Endodermal cell (in vitro differentiated cells): ENCODE measurements at regions not wholly inside any gene's neighbourhood (a gene's known extent, or its start where the extent isn't known, plus 50 kb on each side); places are given as distances from the start of the nearest gene placed in this dataset.

Experiments
- DNase-seq: peaks from one replicate; pipeline ENCODE4 v3.0.0-alpha.2; 2017
- H3K27ac ChIP-seq: 2 replicates; pipeline ENCODE4 v1.5.1; 2013; ENCODE audit warnings: mild to moderate bottlenecking, low read depth, low read length, moderate library complexity
- H3K27me3 ChIP-seq: 2 replicates; pipeline ENCODE4 v1.6.1; 2013; ENCODE audit warnings: mild to moderate bottlenecking, low read length, moderate library complexity; ENCODE audit not compliant: insufficient read depth, control insufficient read depth, poor library complexity, severe bottlenecking
- H3K36me3 ChIP-seq: 2 replicates; pipeline ENCODE4 v1.7.0; 2013; ENCODE audit warnings: mild to moderate bottlenecking, low read length, moderate library complexity; ENCODE audit not compliant: control insufficient read depth, insufficient read depth
- H3K4me1 ChIP-seq: one replicate; pipeline ENCODE4 v1.7.0; 2013; ENCODE audit warnings: low read length; ENCODE audit not compliant: control insufficient read depth, insufficient read depth
- H3K4me3 ChIP-seq: 2 replicates; pipeline ENCODE4 v1.5.1; 2013; ENCODE audit warnings: mild to moderate bottlenecking, low read length, moderate library complexity
- H3K9ac ChIP-seq: 2 replicates; pipeline ENCODE4 v1.6.1; 2013; ENCODE audit warnings: mild to moderate bottlenecking, low read length, moderate library complexity; ENCODE audit not compliant: poor library complexity, severe bottlenecking; ENCODE audit errors: extremely low read depth
- H3K9me3 ChIP-seq: 2 replicates; pipeline ENCODE4 v1.6.1; 2013; ENCODE audit warnings: mild to moderate bottlenecking, low read length, moderate library complexity; ENCODE audit not compliant: control insufficient read depth
- H3K27ac Mint-ChIP-seq: 2 replicates; pipeline ENCODE4 v1.8.0; 2020; ENCODE audit warnings: mixed read lengths
- H3K27me3 Mint-ChIP-seq: 2 replicates; pipeline ENCODE4 v1.8.0; 2021; ENCODE audit warnings: mild to moderate bottlenecking, mixed read lengths; ENCODE audit not compliant: insufficient read depth
- H3K36me3 Mint-ChIP-seq: 2 replicates; pipeline ENCODE4 v1.8.0; 2020; ENCODE audit warnings: low read depth, mixed read lengths
- H3K4me1 Mint-ChIP-seq: 2 replicates; pipeline ENCODE4 v1.8.0; 2020; ENCODE audit warnings: mixed read lengths
- H3K4me3 Mint-ChIP-seq: 2 replicates; pipeline ENCODE4 v1.8.0; 2020; ENCODE audit warnings: mild to moderate bottlenecking, moderate library complexity, mixed read lengths
- H3K9me3 Mint-ChIP-seq: 2 replicates; pipeline ENCODE4 v1.8.0; 2020; ENCODE audit warnings: mild to moderate bottlenecking, mixed read lengths
- WGBS, 2 experiments: methylation state at CpG; one replicate each; pipeline versions ENCODE4 v1.1.5 to v1.1.7; 2013; ENCODE audit warnings: missing lambda C conversion rate in 2 of 2, mixed read lengths in 1 of 2; ENCODE audit not compliant: insufficient coverage in 1 of 2, insufficient read length in 1 of 2; 5-methylcytosine and 5-hydroxymethylcytosine counted together
- TF ChIP-seq, protein P1 (sequence below): fragments of 200-600 bp; sonication (generic); conservative IDR thresholded peaks from 2 replicates; pipeline ENCODE4 v1.5.0; 2021; ENCODE audit warnings: antibody characterized with exemption, mild to moderate bottlenecking

DNA sequence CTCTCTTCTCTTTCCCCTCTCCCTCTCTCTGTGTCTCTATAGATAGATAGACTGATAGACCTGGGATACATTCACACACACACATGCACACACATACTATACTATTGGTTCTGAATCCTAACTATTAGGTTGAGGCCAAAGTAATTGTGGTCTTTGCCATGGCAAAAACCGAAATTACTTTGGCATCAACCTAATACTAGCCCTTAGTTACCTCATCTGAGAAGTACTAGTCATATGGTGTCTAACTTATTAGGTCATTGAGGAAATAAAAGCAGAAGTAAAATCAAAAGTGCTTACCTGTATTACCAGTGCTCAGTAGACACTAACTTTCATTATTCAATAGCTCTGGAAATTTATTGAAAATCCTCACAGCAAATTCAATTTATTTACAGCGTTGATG, 451.5 kb downstream of the EPHA4 start:
- no peak overlapping the region for H3K9ac ChIP-seq
- no peaks in the 10 kb centered on the region for H3K4me1 Mint-ChIP-seq
- no peak overlapping the region for H3K4me3 Mint-ChIP-seq
- no peak overlapping the region for H3K27ac ChIP-seq
- DNase-seq: no peak
- no peaks in the 10 kb centered on the region for H3K9me3 ChIP-seq
- no peak overlapping the region for H3K27ac Mint-ChIP-seq
- no peaks in the 10 kb centered on the region for H3K9me3 Mint-ChIP-seq
- TF ChIP-seq, protein P1, sequence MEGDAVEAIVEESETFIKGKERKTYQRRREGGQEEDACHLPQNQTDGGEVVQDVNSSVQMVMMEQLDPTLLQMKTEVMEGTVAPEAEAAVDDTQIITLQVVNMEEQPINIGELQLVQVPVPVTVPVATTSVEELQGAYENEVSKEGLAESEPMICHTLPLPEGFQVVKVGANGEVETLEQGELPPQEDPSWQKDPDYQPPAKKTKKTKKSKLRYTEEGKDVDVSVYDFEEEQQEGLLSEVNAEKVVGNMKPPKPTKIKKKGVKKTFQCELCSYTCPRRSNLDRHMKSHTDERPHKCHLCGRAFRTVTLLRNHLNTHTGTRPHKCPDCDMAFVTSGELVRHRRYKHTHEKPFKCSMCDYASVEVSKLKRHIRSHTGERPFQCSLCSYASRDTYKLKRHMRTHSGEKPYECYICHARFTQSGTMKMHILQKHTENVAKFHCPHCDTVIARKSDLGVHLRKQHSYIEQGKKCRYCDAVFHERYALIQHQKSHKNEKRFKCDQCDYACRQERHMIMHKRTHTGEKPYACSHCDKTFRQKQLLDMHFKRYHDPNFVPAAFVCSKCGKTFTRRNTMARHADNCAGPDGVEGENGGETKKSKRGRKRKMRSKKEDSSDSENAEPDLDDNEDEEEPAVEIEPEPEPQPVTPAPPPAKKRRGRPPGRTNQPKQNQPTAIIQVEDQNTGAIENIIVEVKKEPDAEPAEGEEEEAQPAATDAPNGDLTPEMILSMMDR: no peak
- no peaks in the 10 kb centered on the region for H3K4me1 ChIP-seq
- H3K36me3 Mint-ChIP-seq: no peaks in the 10 kb centered on the region
- no peaks in the 10 kb centered on the region for H3K27me3 Mint-ChIP-seq
- H3K36me3 ChIP-seq: no peaks in the 10 kb centered on the region
- 79% methylated on average over 2 of the region's 2 CpGs; no CpG with 5 or more reads in 1 of the 2 experiments for WGBS, 2 experiments
- H3K27me3 ChIP-seq: no peaks in the 10 kb centered on the region
- H3K4me3 ChIP-seq: no peak overlapping the region

DNA sequence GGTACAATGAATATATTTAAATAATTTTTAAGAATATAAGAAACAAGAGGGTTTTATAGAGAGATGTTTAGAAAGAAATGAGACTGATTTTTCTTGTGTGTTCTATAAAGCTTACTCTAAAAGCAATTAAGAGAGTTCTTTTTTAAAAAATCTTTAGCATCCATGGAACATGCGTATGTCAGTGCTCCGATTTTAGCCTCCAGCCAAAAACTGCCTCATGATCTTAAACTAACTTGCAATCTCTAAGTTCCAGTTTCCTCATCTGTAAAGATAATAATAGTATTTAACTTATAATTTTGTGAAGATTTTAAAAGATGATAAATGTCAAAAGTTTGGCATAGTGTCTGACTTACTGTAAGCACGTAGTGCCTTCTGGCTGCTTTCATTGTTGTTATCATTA, 448.7 kb downstream of the EPHA4 start:
- no peak for DNase-seq
- H3K4me3 ChIP-seq: no peak overlapping the region
- Mint-ChIP-seq H3K4me1 (no peaks in the 10 kb centered on the region), H3K27ac (no peak overlapping the region), H3K36me3 (peaks cover 2% of the 10 kb centered on the region), H3K27me3 (no peaks in the 10 kb centered on the region), H3K9me3 (peaks cover 17% of the 10 kb centered on the region), H3K4me3 (no peak overlapping the region)
- no peaks in the 10 kb centered on the region for H3K27me3 ChIP-seq
- no peak overlapping the region for H3K27ac ChIP-seq
- no peaks in the 10 kb centered on the region for H3K36me3 ChIP-seq
- 89 to 100% methylated on average over 1 to 3 of the region's 3 CpGs for WGBS, 2 experiments
- H3K9ac ChIP-seq: no peak overlapping the region
- H3K4me1 ChIP-seq: no peaks in the 10 kb centered on the region
- peaks cover 13% of the 10 kb centered on the region for H3K9me3 ChIP-seq
- TF ChIP-seq, protein P1: no peak

DNA sequence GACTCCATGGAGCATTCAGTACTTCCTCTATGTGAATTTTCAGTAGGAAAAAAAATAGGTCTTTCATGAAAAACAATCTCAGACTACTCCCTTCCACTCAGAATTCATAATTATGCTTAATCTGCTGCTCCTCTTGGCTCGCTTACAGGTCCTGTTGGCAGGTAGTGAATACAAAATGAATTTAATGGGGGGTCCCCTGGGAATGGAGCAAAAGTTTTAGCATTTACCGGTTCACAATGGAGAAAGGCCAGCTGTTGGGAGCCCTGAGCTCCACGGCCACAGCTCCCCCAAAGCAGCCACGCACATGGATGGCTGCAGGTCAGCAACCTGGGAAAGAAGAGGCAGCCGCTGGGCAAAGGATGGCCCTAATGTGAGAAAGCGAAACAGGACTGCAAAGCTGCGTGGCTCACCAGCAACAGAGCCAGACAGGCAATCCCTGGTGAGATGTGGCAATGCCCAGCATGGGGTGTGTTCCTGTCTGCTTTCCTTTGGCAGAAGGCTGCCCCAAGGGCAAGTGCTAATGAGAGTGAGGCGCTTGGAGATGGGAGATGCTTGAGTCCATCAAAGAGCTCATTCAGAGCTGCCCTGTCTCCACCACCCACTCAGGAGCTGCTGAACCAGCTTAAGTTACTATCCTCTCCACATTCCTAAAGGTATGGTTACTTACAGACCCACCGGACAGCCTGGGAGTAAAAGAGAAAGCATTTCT, 447.4 kb downstream of the EPHA4 start:
- Mint-ChIP-seq H3K36me3 (peaks cover 6% of the 10 kb centered on the region), H3K4me3 (no peak overlapping the region), H3K9me3 (peaks cover 24% of the 10 kb centered on the region), H3K27me3 (no peaks in the 10 kb centered on the region), H3K4me1 (no peaks in the 10 kb centered on the region), H3K27ac (no peak overlapping the region)
- peak overlapping the region; percentile 19 for H3K27ac ChIP-seq
- no peaks in the 10 kb centered on the region for H3K36me3 ChIP-seq
- 80 to 92% methylated on average over 4 to 9 of the region's 9 CpGs for WGBS, 2 experiments
- H3K9ac ChIP-seq: no peak overlapping the region
- H3K4me1 ChIP-seq: no peaks in the 10 kb centered on the region
- H3K27me3 ChIP-seq: no peaks in the 10 kb centered on the region
- H3K9me3 ChIP-seq: peaks cover 18% of the 10 kb centered on the region
- TF ChIP-seq, protein P1: no peak
- DNase-seq: peak; percentile 70
- no peak overlapping the region for H3K4me3 ChIP-seq
